Psoas muscle (tissue), 7 donors: ENCODE measurements at regions not wholly inside any gene's neighbourhood (a gene's known extent, or its start where the extent isn't known, plus 50 kb on each side); places are given as distances from the start of the nearest gene placed in this dataset.

Source experiments
- ATAC-seq, 4 donors: fragments of 200-7000 bp; cut with Tn5 transposase; one replicate each; pipeline ENCODE4 v1.9.1; 2020; ENCODE audit warnings: moderate library complexity in 3 of 4, mild to moderate bottlenecking in 2 of 4
- DNase-seq, 2 donors: peaks; one replicate each; pipeline ENCODE4 v3.0.0-alpha.2; 2020
- H3K27ac ChIP-seq: fragments of 200-600 bp; one replicate; pipeline ENCODE4 v1.8.0; 2022
- H3K27me3 ChIP-seq, 3 donors: fragments of 200-600 bp in 1 of 3; one replicate each; pipeline versions ENCODE4 v1.6.1 to v1.8.0; 2013 to 2022; ENCODE audit warnings: low read length in 2 of 3, mild to moderate bottlenecking in 2 of 3, moderate library complexity in 1 of 3; ENCODE audit not compliant: insufficient read depth in 3 of 3
- H3K36me3 ChIP-seq, 2 donors: fragments of 200-600 bp in 1 of 2; one replicate each; pipeline versions ENCODE4 v1.6.1 to v1.8.0; 2013 to 2022; ENCODE audit warnings: low read depth in 1 of 2, mild to moderate bottlenecking in 1 of 2, moderate library complexity in 1 of 2; ENCODE audit not compliant: insufficient read depth in 1 of 2
- H3K4me1 ChIP-seq: fragments of 200-600 bp; one replicate; pipeline ENCODE4 v1.8.0; 2022
- H3K4me3 ChIP-seq: fragments of 200-600 bp; one replicate; pipeline ENCODE4 v1.8.0; 2022; ENCODE audit warnings: mild to moderate bottlenecking
- H3K9me3 ChIP-seq: fragments of 200-600 bp; one replicate; pipeline ENCODE4 v1.8.0; 2022
- CTCF ChIP-seq: fragments of 200-600 bp; IDR thresholded peaks from one replicate; pipeline ENCODE4 v1.8.0; 2022; ENCODE audit warnings: antibody characterized with exemption
- WGBS, 3 donors: extraction: QIAGEN DNeasy Blood & Tissue Kit; methylation state at CpG; one replicate each; pipeline versions ENCODE4 v1.1.6 to v1.1.7; 2013; 5-methylcytosine and 5-hydroxymethylcytosine counted together
- intact Hi-C, 2 donors: fragments of 100-400 bp; cut with DNase I; formaldehyde crosslinking; loops; one replicate each; pipeline versions ENCODE4 v1.11.0 to v1.14.2; 2022
- donor health status: healthy with polysubstance abuse.
- donor health status: DM: no; HTN: no; CAD: no; lungs with moderate emphysema.
- donor health status: Bipolar disorder and iron deficiency.
- donor health status: healthy.
- donor health status: DM: yes; HTN: yes; CAD: no.
- donor health status: DM: no; HTN: no; CAD: no.
- donor health status: DM: yes; HTN: yes; CAD: no.

- Histone ChIP-seq H3K4me3 (no peak overlapping the region), H3K9me3 (no peaks in the 10 kb centered on the region), H3K4me1 (no peaks in the 10 kb centered on the region), H3K27ac (no peak overlapping the region), H3K27me3 (peaks cover 0 to 2% (median 0%) of the 10 kb centered on the region in 3 donors), H3K36me3 (no peaks in the 10 kb centered on the region)
- 35 to 44% (median 41%) methylated on average over 18 of the region's 18 CpGs for WGBS, 3 donors
- TF ChIP-seq CTCF, result no peak
- no peak for ATAC-seq
- DNase-seq, result no peak
- intact Hi-C loops, result no loop called here
Measured at GRCh38 chr10:8731121-8732095, 676.9 kb downstream of the GATA3 start.

GRCh38 chr10:8738987-8739386 lies 684.5 kb downstream of the GATA3 start:
- ATAC-seq (no peak), DNase-seq (no peak)
- Histone ChIP-seq H3K9me3 (no peaks in the 10 kb centered on the region), H3K27ac (no peak overlapping the region), H3K4me1 (no peaks in the 10 kb centered on the region), H3K27me3 (no peaks in the 10 kb centered on the region), H3K36me3 (no peaks in the 10 kb centered on the region), H3K4me3 (no peak overlapping the region)
- WGBS, 3 donors, result 44 to 50% (median 44%) methylated on average over 3 of the region's 3 CpGs
- intact Hi-C loops, result no loop called here
- TF ChIP-seq CTCF, result no peak

GRCh38 chr10:8752146-8752843 lies 697.8 kb downstream of the GATA3 start:
- intact Hi-C loops, result no loop called here
- H3K36me3 ChIP-seq, result no peaks in the 10 kb centered on the region
- DNase-seq, result no peak
- H3K4me1 ChIP-seq, result no peaks in the 10 kb centered on the region
- no peak for ATAC-seq
- no peak overlapping the region for H3K4me3 ChIP-seq
- WGBS, 3 donors, result 81 to 85% (median 83%) methylated on average over 7 of the region's 7 CpGs
- no peak for TF ChIP-seq CTCF
- no peak overlapping the region for H3K27ac ChIP-seq
- H3K9me3 ChIP-seq, result no peaks in the 10 kb centered on the region
- H3K27me3 ChIP-seq, result no peaks in the 10 kb centered on the region

- 39 to 44% (median 44%) methylated on average over 4 of the region's 4 CpGs for WGBS, 3 donors
- Histone ChIP-seq H3K4me3 (no peak overlapping the region), H3K4me1 (no peaks in the 10 kb centered on the region), H3K9me3 (no peaks in the 10 kb centered on the region), H3K36me3 (no peaks in the 10 kb centered on the region), H3K27me3 (no peaks in the 10 kb centered on the region), H3K27ac (no peak overlapping the region)
- TF ChIP-seq CTCF, result no peak
- DNase-seq (no peak), ATAC-seq (no peak)
- intact Hi-C loops, result no loop called here
Measured at GRCh38 chr10:8758029-8758428, 703.5 kb downstream of the GATA3 start.
